Parathyroid adenoma (tissue), 2 donors: ENCODE measurements at regions not wholly inside any gene's neighbourhood (a gene's known extent, or its start where the extent isn't known, plus 50 kb on each side); places are given as distances from the start of the nearest gene placed in this dataset.

ENCODE experiments used
- H2AFZ ChIP-seq: fragments of 300-600 bp; sonication (generic); one replicate; pipeline ENCODE4 v1.7.0; 2017; ENCODE audit warnings: antibody characterized with exemption, mild to moderate bottlenecking
- H3K27ac ChIP-seq: fragments of 300-600 bp; sonication (generic); one replicate; pipeline ENCODE4 v1.7.0; 2017
- H3K27me3 ChIP-seq: fragments of 300-600 bp; sonication (generic); one replicate; pipeline ENCODE4 v1.7.0; 2017; ENCODE audit warnings: low read length; ENCODE audit not compliant: control insufficient read depth, insufficient read depth
- H3K36me3 ChIP-seq: fragments of 300-600 bp; sonication (generic); one replicate; pipeline ENCODE4 v1.7.0; 2017; ENCODE audit warnings: low read length; ENCODE audit not compliant: control insufficient read depth, insufficient read depth
- H3K4me1 ChIP-seq: fragments of 300-600 bp; sonication (generic); one replicate; pipeline ENCODE4 v1.7.0; 2017; ENCODE audit warnings: control low read depth
- H3K4me2 ChIP-seq: fragments of 300-600 bp; sonication (generic); one replicate; pipeline ENCODE4 v1.7.0; 2017; ENCODE audit warnings: low read length
- H3K4me3 ChIP-seq: fragments of 300-600 bp; sonication (generic); one replicate; pipeline ENCODE4 v1.7.0; 2017; ENCODE audit warnings: low read depth, low read length
- H3K79me2 ChIP-seq: fragments of 300-600 bp; sonication (generic); one replicate; pipeline ENCODE4 v1.7.0; 2017; ENCODE audit warnings: control low read depth
- H3K9ac ChIP-seq: fragments of 300-600 bp; sonication (generic); one replicate; pipeline ENCODE4 v1.7.0; 2017; ENCODE audit warnings: mild to moderate bottlenecking
- H3K9me3 ChIP-seq: fragments of 300-600 bp; sonication (generic); one replicate; pipeline ENCODE4 v1.7.0; 2017; ENCODE audit warnings: low read length; ENCODE audit not compliant: control insufficient read depth
- CTCF ChIP-seq: fragments of 300-600 bp; sonication (generic); IDR thresholded peaks from one replicate; pipeline ENCODE4 v1.7.0; 2017; ENCODE audit warnings: antibody characterized with exemption, mild to moderate bottlenecking
- donor health status: primary hyperparathyroidism.

GRCh38 chr4:112765317-112765974, 128.5 kb downstream of the LARP7 start:
- H3K9ac ChIP-seq = no peak overlapping the region
- no peaks in the 10 kb centered on the region for H3K36me3 ChIP-seq
- no peaks in the 10 kb centered on the region for H3K4me1 ChIP-seq
- H3K4me2 ChIP-seq = no peak overlapping the region
- H3K4me3 ChIP-seq = no peak overlapping the region
- H2AFZ ChIP-seq = no peak overlapping the region
- H3K79me2 ChIP-seq = no peaks in the 10 kb centered on the region
- H3K27me3 ChIP-seq = no peaks in the 10 kb centered on the region
- TF ChIP-seq CTCF = no peak
- H3K9me3 ChIP-seq = no peaks in the 10 kb centered on the region
- no peak overlapping the region for H3K27ac ChIP-seq

DNA sequence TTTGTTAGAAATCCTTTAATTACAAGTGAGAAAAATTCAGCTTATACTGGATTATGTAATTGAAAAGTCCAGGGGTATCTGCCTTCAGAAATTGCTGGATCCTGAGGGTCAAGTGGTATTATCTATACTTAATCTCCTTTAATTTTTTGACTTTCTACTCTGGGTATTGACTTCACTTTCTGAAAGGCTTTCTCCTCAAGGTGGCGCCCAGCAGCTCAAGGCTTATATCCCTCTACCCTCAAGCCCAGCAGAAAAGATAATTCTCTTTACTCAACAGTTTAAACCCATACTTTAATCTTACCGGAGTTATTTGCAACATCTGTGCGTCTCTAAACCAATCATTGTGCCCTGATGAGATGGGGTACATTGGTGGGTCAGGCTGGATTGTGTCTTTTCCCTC, 129.5 kb downstream of the LARP7 start:
- no peak overlapping the region for H2AFZ ChIP-seq
- no peaks in the 10 kb centered on the region for H3K36me3 ChIP-seq
- no peaks in the 10 kb centered on the region for H3K9me3 ChIP-seq
- H3K4me2 ChIP-seq = no peak overlapping the region
- no peaks in the 10 kb centered on the region for H3K79me2 ChIP-seq
- TF ChIP-seq CTCF = no peak
- H3K27me3 ChIP-seq = no peaks in the 10 kb centered on the region
- H3K9ac ChIP-seq = no peak overlapping the region
- no peaks in the 10 kb centered on the region for H3K4me1 ChIP-seq
- no peak overlapping the region for H3K27ac ChIP-seq
- H3K4me3 ChIP-seq = no peak overlapping the region

DNA sequence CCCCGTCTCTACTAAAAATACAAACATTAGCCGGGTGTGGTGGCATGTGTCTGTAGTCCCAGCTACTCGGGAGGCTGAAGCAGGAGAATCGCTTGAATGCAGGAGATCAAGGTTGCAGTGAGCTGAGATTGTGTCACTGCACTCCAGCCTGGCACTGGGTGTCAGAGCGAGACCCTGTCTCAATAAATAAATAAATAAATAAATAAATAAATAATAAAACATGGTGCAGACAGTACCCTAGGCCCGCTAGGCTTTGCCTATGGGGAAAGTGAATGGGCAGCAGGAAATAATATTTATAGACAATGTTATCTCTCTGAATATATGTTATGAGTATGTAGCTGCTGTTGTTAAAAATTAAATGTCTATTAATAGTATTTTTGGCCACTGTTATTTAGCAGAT, 130.4 kb downstream of the LARP7 start:
- H3K4me1 ChIP-seq = no peaks in the 10 kb centered on the region
- H2AFZ ChIP-seq = no peak overlapping the region
- no peak overlapping the region for H3K27ac ChIP-seq
- no peaks in the 10 kb centered on the region for H3K27me3 ChIP-seq
- no peaks in the 10 kb centered on the region for H3K9me3 ChIP-seq
- H3K4me3 ChIP-seq = no peak overlapping the region
- H3K36me3 ChIP-seq = no peaks in the 10 kb centered on the region
- H3K79me2 ChIP-seq = no peaks in the 10 kb centered on the region
- H3K9ac ChIP-seq = no peak overlapping the region
- H3K4me2 ChIP-seq = no peak overlapping the region
- TF ChIP-seq CTCF = no peak

DNA sequence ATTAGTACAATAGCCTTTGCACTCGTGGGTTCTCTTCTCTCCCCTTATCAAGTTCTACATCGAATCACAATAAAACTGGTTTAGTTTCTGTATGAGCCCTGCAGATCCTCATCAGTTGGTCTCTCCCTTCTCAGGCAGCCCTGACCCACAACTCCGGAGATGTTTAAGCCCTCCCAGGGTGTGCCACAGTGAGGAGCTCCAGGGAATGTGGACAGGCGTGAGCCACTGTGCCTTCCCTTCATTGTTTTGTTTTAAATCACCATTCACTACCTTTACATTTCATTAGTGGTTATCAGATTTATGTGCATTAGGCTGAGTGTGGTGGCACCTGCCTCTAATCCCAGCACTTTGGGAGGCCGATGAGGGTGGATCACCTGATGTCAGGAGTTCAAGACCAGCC, 133.2 kb downstream of the LARP7 start:
- H3K9ac ChIP-seq = no peak overlapping the region
- no peak for TF ChIP-seq CTCF

GRCh38 chr4:112775801-112776200, 138.9 kb downstream of the LARP7 start:
- Histone ChIP-seq H3K4me1 (no peaks in the 10 kb centered on the region), H3K9me3 (peaks cover 3% of the 10 kb centered on the region), H3K27ac (no peak overlapping the region), H3K27me3 (no peaks in the 10 kb centered on the region), H2AFZ (no peak overlapping the region), H3K36me3 (no peaks in the 10 kb centered on the region), H3K79me2 (no peaks in the 10 kb centered on the region), H3K4me2 (no peak overlapping the region), H3K9ac (no peak overlapping the region), H3K4me3 (no peak overlapping the region)
- TF ChIP-seq CTCF = no peak

More for the DNA sequence above, 133.2 kb downstream of the LARP7 start:
- no peak overlapping the region for H2AFZ ChIP-seq
- H3K36me3 ChIP-seq = no peaks in the 10 kb centered on the region
- no peaks in the 10 kb centered on the region for H3K79me2 ChIP-seq
- H3K4me2 ChIP-seq = no peak overlapping the region
- H3K4me3 ChIP-seq = no peak overlapping the region
- no peaks in the 10 kb centered on the region for H3K4me1 ChIP-seq
- no peaks in the 10 kb centered on the region for H3K27me3 ChIP-seq
- no peak overlapping the region for H3K27ac ChIP-seq
- no peaks in the 10 kb centered on the region for H3K9me3 ChIP-seq
